ENCODE measurements at regions not wholly inside any gene's neighbourhood (a gene's known extent, or its start where the extent isn't known, plus 50 kb on each side); places are given as distances from the start of the nearest gene placed in this dataset.

DNA sequence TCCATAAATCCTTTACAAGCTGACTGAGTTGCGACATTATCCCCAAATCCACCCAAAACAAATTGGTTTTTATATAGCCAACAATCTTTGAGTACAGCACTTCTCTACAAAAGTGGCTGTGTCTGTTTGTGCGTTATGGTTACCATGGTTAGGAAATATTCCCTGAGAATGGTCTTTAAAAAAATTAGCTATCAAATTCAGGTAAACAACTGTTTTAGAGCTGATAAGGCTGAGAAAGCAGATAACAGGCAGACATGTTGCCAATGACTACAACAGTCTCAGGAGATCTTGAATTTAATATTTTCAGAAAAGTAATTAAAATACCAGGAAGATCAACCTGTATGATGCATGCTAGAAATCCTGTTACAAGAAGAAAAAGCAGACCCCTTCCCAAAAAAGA, 248.0 kb downstream of the RASSF9 start:
- no peaks in the 10 kb centered on the region for H3K36me3 ChIP-seq (replicated peaks; ENCODE audit: low read depth, low read length)
- no peaks in the 10 kb centered on the region for H3K79me2 ChIP-seq (ENCODE audit: low read length)
- no peaks in the 10 kb centered on the region for H3K9me3 ChIP-seq (ENCODE audit: insufficient read depth, low read length)
- no peak overlapping the region for H3K9ac ChIP-seq (ENCODE audit: low read length)
- no peak overlapping the region for H3K4me2 ChIP-seq (ENCODE audit: low read length)
- H3K4me3 ChIP-seq (ENCODE audit: low read length) = no peak overlapping the region
- H4K20me1 ChIP-seq (ENCODE audit: insufficient read depth, low read length) = no peaks in the 10 kb centered on the region
- no peak for TF ChIP-seq EZH2phosphoT487 (IDR thresholded peaks at IDR 0.05; ENCODE audit: low read depth)
- TF ChIP-seq, protein P1, sequence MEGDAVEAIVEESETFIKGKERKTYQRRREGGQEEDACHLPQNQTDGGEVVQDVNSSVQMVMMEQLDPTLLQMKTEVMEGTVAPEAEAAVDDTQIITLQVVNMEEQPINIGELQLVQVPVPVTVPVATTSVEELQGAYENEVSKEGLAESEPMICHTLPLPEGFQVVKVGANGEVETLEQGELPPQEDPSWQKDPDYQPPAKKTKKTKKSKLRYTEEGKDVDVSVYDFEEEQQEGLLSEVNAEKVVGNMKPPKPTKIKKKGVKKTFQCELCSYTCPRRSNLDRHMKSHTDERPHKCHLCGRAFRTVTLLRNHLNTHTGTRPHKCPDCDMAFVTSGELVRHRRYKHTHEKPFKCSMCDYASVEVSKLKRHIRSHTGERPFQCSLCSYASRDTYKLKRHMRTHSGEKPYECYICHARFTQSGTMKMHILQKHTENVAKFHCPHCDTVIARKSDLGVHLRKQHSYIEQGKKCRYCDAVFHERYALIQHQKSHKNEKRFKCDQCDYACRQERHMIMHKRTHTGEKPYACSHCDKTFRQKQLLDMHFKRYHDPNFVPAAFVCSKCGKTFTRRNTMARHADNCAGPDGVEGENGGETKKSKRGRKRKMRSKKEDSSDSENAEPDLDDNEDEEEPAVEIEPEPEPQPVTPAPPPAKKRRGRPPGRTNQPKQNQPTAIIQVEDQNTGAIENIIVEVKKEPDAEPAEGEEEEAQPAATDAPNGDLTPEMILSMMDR (IDR thresholded peaks at IDR 0.05; ENCODE audit: low read depth, low read length) = no peak
- H3K27ac ChIP-seq (ENCODE audit: low read length) = no peak overlapping the region
- no peak overlapping the region for H2AFZ ChIP-seq (ENCODE audit: low read depth, low read length)
- no peaks in the 10 kb centered on the region for H3K4me1 ChIP-seq (ENCODE audit: low read length)
- H3K27me3 ChIP-seq (ENCODE audit: low read depth, low read length) = no peaks in the 10 kb centered on the region

- H3K4me3 ChIP-seq (ENCODE audit: low read length) = no peak overlapping the region
- no peak overlapping the region for H3K4me2 ChIP-seq (ENCODE audit: low read length)
- no peaks in the 10 kb centered on the region for H3K9me3 ChIP-seq (ENCODE audit: insufficient read depth, low read length)
- H3K27me3 ChIP-seq (ENCODE audit: low read depth, low read length) = no peaks in the 10 kb centered on the region
- H3K4me1 ChIP-seq (ENCODE audit: low read length) = no peaks in the 10 kb centered on the region
- no peaks in the 10 kb centered on the region for H3K36me3 ChIP-seq (replicated peaks; ENCODE audit: low read depth, low read length)
- no peaks in the 10 kb centered on the region for H3K79me2 ChIP-seq (ENCODE audit: low read length)
- no peak overlapping the region for H3K27ac ChIP-seq (ENCODE audit: low read length)
- H4K20me1 ChIP-seq (ENCODE audit: insufficient read depth, low read length) = no peaks in the 10 kb centered on the region
- H3K9ac ChIP-seq (ENCODE audit: low read length) = no peak overlapping the region
- TF ChIP-seq EZH2phosphoT487 (IDR thresholded peaks at IDR 0.05; ENCODE audit: low read depth) = no peak
- TF ChIP-seq, protein P1 (IDR thresholded peaks at IDR 0.05; ENCODE audit: low read depth, low read length) = no peak
- no peak overlapping the region for H2AFZ ChIP-seq (ENCODE audit: low read depth, low read length)
Observed at GRCh38 chr12:85600841-85601240, 235.4 kb downstream of the RASSF9 start.

GRCh38 chr12:85603556-85603955, 232.7 kb downstream of the RASSF9 start:
- Histone ChIP-seq H3K36me3 (replicated peaks; ENCODE audit: low read depth, low read length) (no peaks in the 10 kb centered on the region), H3K27me3 (ENCODE audit: low read depth, low read length) (no peaks in the 10 kb centered on the region), H3K4me2 (ENCODE audit: low read length) (no peak overlapping the region), H3K27ac (ENCODE audit: low read length) (no peak overlapping the region), H3K9ac (ENCODE audit: low read length) (no peak overlapping the region), H4K20me1 (ENCODE audit: insufficient read depth, low read length) (no peaks in the 10 kb centered on the region), H3K79me2 (ENCODE audit: low read length) (no peaks in the 10 kb centered on the region), H2AFZ (ENCODE audit: low read depth, low read length) (no peak overlapping the region), H3K4me3 (ENCODE audit: low read length) (no peak overlapping the region), H3K9me3 (ENCODE audit: insufficient read depth, low read length) (no peaks in the 10 kb centered on the region), H3K4me1 (ENCODE audit: low read length) (no peaks in the 10 kb centered on the region)
- TF ChIP-seq EZH2phosphoT487 (IDR thresholded peaks at IDR 0.05; ENCODE audit: low read depth) = no peak
- TF ChIP-seq, protein P1 (IDR thresholded peaks at IDR 0.05; ENCODE audit: low read depth, low read length) = no peak

- Histone ChIP-seq H3K27me3 (ENCODE audit: low read depth, low read length) (no peaks in the 10 kb centered on the region), H3K9me3 (ENCODE audit: insufficient read depth, low read length) (no peaks in the 10 kb centered on the region), H3K4me2 (ENCODE audit: low read length) (no peak overlapping the region), H4K20me1 (ENCODE audit: insufficient read depth, low read length) (no peaks in the 10 kb centered on the region), H3K9ac (ENCODE audit: low read length) (no peak overlapping the region), H3K4me3 (ENCODE audit: low read length) (no peak overlapping the region), H3K4me1 (ENCODE audit: low read length) (no peaks in the 10 kb centered on the region), H2AFZ (ENCODE audit: low read depth, low read length) (no peak overlapping the region), H3K27ac (ENCODE audit: low read length) (no peak overlapping the region), H3K36me3 (replicated peaks; ENCODE audit: low read depth, low read length) (no peaks in the 10 kb centered on the region), H3K79me2 (ENCODE audit: low read length) (no peaks in the 10 kb centered on the region)
- TF ChIP-seq, protein P1 (IDR thresholded peaks at IDR 0.05; ENCODE audit: low read depth, low read length) = no peak
- no peak for TF ChIP-seq EZH2phosphoT487 (IDR thresholded peaks at IDR 0.05; ENCODE audit: low read depth)
Observed at GRCh38 chr12:85606455-85606854, 229.8 kb downstream of the RASSF9 start.
